Uterus (tissue), 3 donors: ENCODE measurements at regions not wholly inside any gene's neighbourhood (a gene's known extent, or its start where the extent isn't known, plus 50 kb on each side); places are given as distances from the start of the nearest gene placed in this dataset.

Source experiments
- DNase-seq, 2 donors: peaks; one replicate each; pipeline ENCODE4 v3.0.0-alpha.2; 2019 to 2020
- H3K27ac ChIP-seq, 2 donors: fragments of 200-600 bp; sonication (generic); 1 replicate in 1 of 2; 2 replicates in 1 of 2; pipeline ENCODE4 v1.5.1; 2016 to 2018
- H3K27me3 ChIP-seq, 2 donors: fragments of 200-600 bp; sonication (generic); one replicate each; pipeline ENCODE4 v1.5.1; 2018 to 2019; ENCODE audit warnings: control low read depth in 1 of 2
- H3K36me3 ChIP-seq, 2 donors: fragments of 200-600 bp; sonication (generic); one replicate each; pipeline ENCODE4 v1.5.1; 2019; ENCODE audit warnings: control low read depth in 1 of 2
- H3K4me1 ChIP-seq, 2 donors: fragments of 200-600 bp; sonication (generic); one replicate each; pipeline ENCODE4 v1.5.1; 2018 to 2019; ENCODE audit warnings: control low read depth in 1 of 2
- H3K4me3 ChIP-seq, 2 donors: fragments of 200-600 bp; sonication (generic); 1 replicate in 1 of 2; 2 replicates in 1 of 2; pipeline ENCODE4 v1.5.1; 2018 to 2019; ENCODE audit warnings: mild to moderate bottlenecking in 1 of 2
- H3K9me3 ChIP-seq, 2 donors: fragments of 200-600 bp; sonication (generic); one replicate each; pipeline ENCODE4 v1.5.1; 2019; ENCODE audit warnings: control low read depth in 1 of 2
- CTCF ChIP-seq, 4 experiments: fragments of 200-600 bp in 2 of 4; fragments of 450-650 bp in 2 of 4; sonication (generic) in 2 of 4; IDR thresholded peaks; one replicate each; pipeline ENCODE4 v1.5.1; 2016 to 2019; ENCODE audit warnings: antibody characterized with exemption in 4 of 4, mild to moderate bottlenecking in 2 of 4, moderate library complexity in 1 of 4
- POLR2A ChIP-seq, 2 donors: fragments of 450-650 bp; IDR thresholded peaks; one replicate each; pipeline ENCODE4 v1.6.1; 2016; ENCODE audit warnings: antibody characterized with exemption in 2 of 2, mild to moderate bottlenecking in 1 of 2, moderate library complexity in 1 of 2
- intact Hi-C: fragments of 100-400 bp; cut with DNase I; formaldehyde crosslinking; loops from one replicate; pipeline ENCODE4 v1.15.1; 2023; ENCODE audit warnings: low total_unique reads
- donor health status: DM: yes; HTN: yes; CAD: no.

- TF ChIP-seq CTCF (IDR thresholded peaks at IDR 0.05) (no peak), POLR2A (IDR thresholded peaks at IDR 0.05) (no peak)
- Histone ChIP-seq H3K4me3 (no peak overlapping the region), H3K9me3 (no peaks in the 10 kb centered on the region), H3K27me3 (no peaks in the 10 kb centered on the region), H3K27ac (no peak overlapping the region), H3K36me3 (no peaks in the 10 kb centered on the region), H3K4me1 (peaks cover 0 to 6% of the 10 kb centered on the region in 2 donors)
- DNase-seq = no peak
- intact Hi-C loops = no loop called here
Observed at GRCh38 chr3:59547874-59548273, 498.0 kb upstream of the CFAP20DC start.

GRCh38 chr3:59546522-59546921, 496.7 kb upstream of the CFAP20DC start:
- Histone ChIP-seq H3K36me3 (no peaks in the 10 kb centered on the region), H3K27me3 (no peaks in the 10 kb centered on the region), H3K9me3 (no peaks in the 10 kb centered on the region), H3K4me1 (peaks cover 0 to 6% of the 10 kb centered on the region in 2 donors), H3K4me3 (no peak overlapping the region), H3K27ac (no peak overlapping the region)
- intact Hi-C loops = no loop called here
- TF ChIP-seq POLR2A (IDR thresholded peaks at IDR 0.05) (no peak), CTCF (IDR thresholded peaks at IDR 0.05) (no peak)
- DNase-seq = no peak

- H3K4me3 ChIP-seq = no peak overlapping the region
- intact Hi-C loops = no loop called here
- H3K27me3 ChIP-seq = no peaks in the 10 kb centered on the region
- no peak for TF ChIP-seq CTCF (IDR thresholded peaks at IDR 0.05)
- TF ChIP-seq POLR2A (IDR thresholded peaks at IDR 0.05) = no peak
- no peaks in the 10 kb centered on the region for H3K9me3 ChIP-seq
- no peak for DNase-seq
- peaks cover 0 to 6% of the 10 kb centered on the region in 2 donors for H3K4me1 ChIP-seq
- H3K27ac ChIP-seq = no peak overlapping the region
- no peaks in the 10 kb centered on the region for H3K36me3 ChIP-seq
Observed at GRCh38 chr3:59545374-59545773, 495.5 kb upstream of the CFAP20DC start.

- TF ChIP-seq POLR2A (IDR thresholded peaks at IDR 0.05) (no peak), CTCF (IDR thresholded peaks at IDR 0.05) (no peak)
- intact Hi-C loops = no loop called here
- H3K27me3 ChIP-seq = no peaks in the 10 kb centered on the region
- no peaks in the 10 kb centered on the region for H3K36me3 ChIP-seq
- H3K9me3 ChIP-seq = no peaks in the 10 kb centered on the region
- H3K4me3 ChIP-seq = no peak overlapping the region
- no peaks in the 10 kb centered on the region for H3K4me1 ChIP-seq
- DNase-seq = no peak
- no peak overlapping the region for H3K27ac ChIP-seq
Observed at GRCh38 chr3:59542276-59542675, 492.5 kb upstream of the CFAP20DC start.

- H3K36me3 ChIP-seq = no peaks in the 10 kb centered on the region
- H3K27ac ChIP-seq = no peak overlapping the region
- no peak for TF ChIP-seq POLR2A (IDR thresholded peaks at IDR 0.05)
- TF ChIP-seq CTCF (IDR thresholded peaks at IDR 0.05) = no peak
- intact Hi-C loops = no loop called here
- no peaks in the 10 kb centered on the region for H3K9me3 ChIP-seq
- H3K4me3 ChIP-seq = no peak overlapping the region
- no peaks in the 10 kb centered on the region for H3K4me1 ChIP-seq
- DNase-seq = no peak
- no peaks in the 10 kb centered on the region for H3K27me3 ChIP-seq
Observed at GRCh38 chr3:59540696-59541095, 490.9 kb upstream of the CFAP20DC start.
